GM19043 (cell line): ENCODE measurements at regions not wholly inside any gene's neighbourhood (a gene's known extent, or its start where the extent isn't known, plus 50 kb on each side); places are given as distances from the start of the nearest gene placed in this dataset.

Source experiments
- ATAC-seq: cut with Tn5 transposase; IDR thresholded peaks from one replicate; pipeline ENCODE4 v1.9.1; 2021; ENCODE audit warnings: low read depth; ENCODE audit not compliant: unreplicated experiment

- no peak for ATAC-seq
Observed at GRCh38 chr2:16311521-16312440, 353.9 kb downstream of the CYRIA start.

- no peak for ATAC-seq
Observed at GRCh38 chr2:16308816-16309215, 356.8 kb downstream of the CYRIA start.

GRCh38 chr2:16304876-16305590 is 360.6 kb downstream of the CYRIA start:
- ATAC-seq: no peak

GRCh38 chr2:16303761-16304160 is 361.9 kb downstream of the CYRIA start:
- no peak for ATAC-seq

- ATAC-seq: no peak
Observed at GRCh38 chr2:16303273-16303577, 362.4 kb downstream of the CYRIA start.

- no peak for ATAC-seq
Observed at GRCh38 chr2:16302431-16303272, 362.3 kb downstream of the MYCN start.

GRCh38 chr2:16301961-16302360 is 361.6 kb downstream of the MYCN start:
- no peak for ATAC-seq

- ATAC-seq: no peak
Observed at GRCh38 chr2:16298866-16299265, 358.5 kb downstream of the MYCN start.

- no peak for ATAC-seq
Observed at GRCh38 chr2:16296331-16297250, 356.2 kb downstream of the MYCN start.

- ATAC-seq: no peak
Observed at GRCh38 chr2:16296038-16296290, 355.6 kb downstream of the MYCN start.

GRCh38 chr2:16294791-16295190 is 354.4 kb downstream of the MYCN start:
- ATAC-seq: no peak

- ATAC-seq: no peak
Observed at GRCh38 chr2:16293871-16294270, 353.5 kb downstream of the MYCN start.

GRCh38 chr2:16293398-16293797 is 353.0 kb downstream of the MYCN start:
- no peak for ATAC-seq

GRCh38 chr2:16291731-16292550 is 351.6 kb downstream of the MYCN start:
- ATAC-seq: no peak

- ATAC-seq: no peak
Observed at GRCh38 chr2:16291226-16291625, 350.9 kb downstream of the MYCN start.

- ATAC-seq: no peak
Observed at GRCh38 chr2:16290311-16291020, 350.1 kb downstream of the MYCN start.

- no peak for ATAC-seq
Observed at GRCh38 chr2:16288371-16289112, 348.2 kb downstream of the MYCN start.

- ATAC-seq: no peak
Observed at GRCh38 chr2:16287831-16288230, 347.5 kb downstream of the MYCN start.
